Endothelial cell of umbilical vein (primary cell): ENCODE measurements at regions not wholly inside any gene's neighbourhood (a gene's known extent, or its start where the extent isn't known, plus 50 kb on each side); places are given as distances from the start of the nearest gene placed in this dataset.

Source experiments
- BruUV-seq: library from RNA; stranded (reverse); fragments of 400-500 nt; replicated peaks from 2 replicates; lab custom pipeline; 2021; lab: Mats Ljungman, UMichigan
- CTCF ChIA-PET: fragments of 300-600, 350-600 bp; sonication (Branson Sonifier 250); formaldehyde crosslinking; loops from one replicate; lab custom pipeline; 2021; ENCODE audit warnings: antibody characterized with exemption, inconsistent platforms; lab: Charles Lee
- POLR2A ChIA-PET: fragments of 300-600, 350-600 bp; sonication (Branson Sonifier 250); formaldehyde crosslinking; loops from one replicate; lab custom pipeline; 2021; ENCODE audit warnings: antibody characterized with exemption, inconsistent platforms; lab: Charles Lee
- DNase-seq: peaks from one replicate; pipeline ENCODE4 v3.0.0-alpha.2; 2011; ENCODE audit warnings: low read depth, low spot score
- FAIRE-seq: peaks from 2 replicates; lab custom pipeline; 2011; peaks lifted over from hg19 to GRCh38; lab: Jason Lieb, UNC
- H2AFZ ChIP-seq: 2 replicates; pipeline ENCODE4 v1.6.0; 2012; ENCODE audit warnings: low read depth, low read length, control low read depth, inconsistent platforms
- H3K27ac ChIP-seq: 2 replicates; pipeline ENCODE4 v1.5.1; 2011; ENCODE audit warnings: low read depth, mild to moderate bottlenecking, control low read depth, low read length, moderate library complexity; ENCODE audit not compliant: insufficient read depth
- H3K27me3 ChIP-seq, 2 experiments: 2 replicates each; pipeline versions ENCODE4 v1.6.0 to v1.6.1; 2011; ENCODE audit warnings: low read length in 2 of 2, mixed read lengths in 1 of 2; ENCODE audit not compliant: control insufficient read depth in 2 of 2, insufficient read depth in 2 of 2
- H3K36me3 ChIP-seq, 2 experiments: 2 replicates in 1 of 2; 3 replicates in 1 of 2; pipeline ENCODE4 v1.5.1; 2011; ENCODE audit warnings: low read length in 2 of 2, mild to moderate bottlenecking in 1 of 2, moderate library complexity in 1 of 2; ENCODE audit not compliant: control insufficient read depth in 2 of 2, insufficient read depth in 2 of 2; ENCODE audit errors: extremely low read depth in 1 of 2
- H3K4me1 ChIP-seq: 3 replicates; pipeline ENCODE4 v1.5.1; 2011; ENCODE audit warnings: mild to moderate bottlenecking, low read length; ENCODE audit not compliant: control insufficient read depth, insufficient read depth; ENCODE audit errors: extremely low read depth
- H3K4me2 ChIP-seq: 2 replicates; pipeline ENCODE4 v1.6.1; 2011; ENCODE audit warnings: low read length, control low read depth, mixed read lengths; ENCODE audit not compliant: insufficient read depth
- H3K4me3 ChIP-seq, 3 experiments: fragments of 200-600 bp in 1 of 3; sonication (generic), shearing (Covaris generic) in 1 of 3; replicated peaks in 1 of 3; 2 replicates each; pipeline ENCODE4 v1.5.1; 2011 to 2016; ENCODE audit warnings: control low read depth in 3 of 3, low read length in 3 of 3, mild to moderate bottlenecking in 2 of 3, inconsistent platforms in 1 of 3, low read depth in 1 of 3, moderate library complexity in 1 of 3; ENCODE audit not compliant: insufficient read depth in 1 of 3
- H3K79me2 ChIP-seq: 2 replicates; pipeline ENCODE4 v1.6.0; 2012; ENCODE audit warnings: low read length, inconsistent platforms; ENCODE audit not compliant: control insufficient read depth, insufficient read depth
- H3K9ac ChIP-seq: replicated peaks from 2 replicates; pipeline ENCODE3; 2011; ENCODE audit warnings: low read length, control low read depth; ENCODE audit not compliant: insufficient read depth; ENCODE audit errors: extremely low read depth
- H3K9me1 ChIP-seq: replicated peaks from 3 replicates; pipeline ENCODE4 v1.6.0; 2011; ENCODE audit warnings: mild to moderate bottlenecking, low read length; ENCODE audit not compliant: control insufficient read depth, insufficient read depth; ENCODE audit errors: extremely low read depth
- H3K9me3 ChIP-seq: replicated peaks from 2 replicates; pipeline ENCODE4 v1.5.1; 2012; ENCODE audit warnings: low read length, inconsistent platforms; ENCODE audit not compliant: control insufficient read depth, insufficient read depth
- H4K20me1 ChIP-seq: replicated peaks from 2 replicates; pipeline ENCODE3; 2011; ENCODE audit warnings: mild to moderate bottlenecking, low read length; ENCODE audit not compliant: control insufficient read depth, insufficient read depth; ENCODE audit errors: extremely low read depth
- EZH2 ChIP-seq: IDR thresholded peaks from 2 replicates; pipeline ENCODE4 v1.6.1; 2012; ENCODE audit warnings: borderline replicate concordance, low read depth, mild to moderate bottlenecking, moderate library complexity, low read length, inconsistent platforms; ENCODE audit not compliant: severe bottlenecking
- FOS ChIP-seq: IDR thresholded peaks from 2 replicates; pipeline ENCODE4 v1.6.1; 2011; ENCODE audit warnings: mild to moderate bottlenecking, low read length, moderate library complexity, borderline replicate concordance; ENCODE audit not compliant: insufficient read depth
- GATA2 ChIP-seq: IDR thresholded peaks from 2 replicates; pipeline ENCODE4 v1.7.0; 2011; ENCODE audit warnings: low read depth, mild to moderate bottlenecking, moderate library complexity, mixed read lengths, low read length; ENCODE audit not compliant: insufficient read length, insufficient read depth
- JUN ChIP-seq: IDR thresholded peaks from 2 replicates; pipeline ENCODE4 v1.6.1; 2011; ENCODE audit warnings: borderline replicate concordance, low read depth; ENCODE audit not compliant: insufficient read length, insufficient read depth
- MYC ChIP-seq: IDR thresholded peaks from one replicate; pipeline ENCODE4 v1.6.1; 2011; ENCODE audit warnings: mild to moderate bottlenecking, low read depth, low read length
- POLR2A ChIP-seq: IDR thresholded peaks from 2 replicates; pipeline ENCODE4 v1.6.1; 2012; ENCODE audit warnings: low read depth, mild to moderate bottlenecking, control low read depth, low read length
- POLR2AphosphoS5 ChIP-seq: IDR thresholded peaks from 2 replicates; pipeline ENCODE4 v1.6.1; 2012; ENCODE audit warnings: low read depth, mild to moderate bottlenecking, control low read depth, low read length, moderate library complexity; ENCODE audit not compliant: insufficient read depth
- dilution Hi-C: fragments of 300-500 bp; cut with MboI; formaldehyde crosslinking; loops from one replicate; pipeline ENCODE4 v1.15.0; 2019; ENCODE audit warnings: low sequenced_read_pairs; ENCODE audit not compliant: extremely low pct_ligation_motif_present
- intact Hi-C: fragments of 100-400 bp; cut with micrococcal nuclease; formaldehyde crosslinking; loops from one replicate; pipeline ENCODE4 v1.10.0; 2022
- TF ChIP-seq, protein P1 (sequence below): IDR thresholded peaks from 2 replicates; pipeline ENCODE4 v1.6.1; 2011; ENCODE audit not compliant: insufficient read depth, insufficient read length
- TF ChIP-seq, protein P2 (sequence below), 2 donors: IDR thresholded peaks; 1 replicate in 1 of 2; 2 replicates in 1 of 2; pipeline ENCODE4 v1.5.1; 2011; ENCODE audit warnings: low read length in 2 of 2, mild to moderate bottlenecking in 2 of 2, moderate library complexity in 2 of 2, control low read depth in 1 of 2, inconsistent platforms in 1 of 2, low read depth in 1 of 2; ENCODE audit not compliant: insufficient read depth in 1 of 2; ENCODE audit errors: extremely low read depth in 1 of 2

DNA sequence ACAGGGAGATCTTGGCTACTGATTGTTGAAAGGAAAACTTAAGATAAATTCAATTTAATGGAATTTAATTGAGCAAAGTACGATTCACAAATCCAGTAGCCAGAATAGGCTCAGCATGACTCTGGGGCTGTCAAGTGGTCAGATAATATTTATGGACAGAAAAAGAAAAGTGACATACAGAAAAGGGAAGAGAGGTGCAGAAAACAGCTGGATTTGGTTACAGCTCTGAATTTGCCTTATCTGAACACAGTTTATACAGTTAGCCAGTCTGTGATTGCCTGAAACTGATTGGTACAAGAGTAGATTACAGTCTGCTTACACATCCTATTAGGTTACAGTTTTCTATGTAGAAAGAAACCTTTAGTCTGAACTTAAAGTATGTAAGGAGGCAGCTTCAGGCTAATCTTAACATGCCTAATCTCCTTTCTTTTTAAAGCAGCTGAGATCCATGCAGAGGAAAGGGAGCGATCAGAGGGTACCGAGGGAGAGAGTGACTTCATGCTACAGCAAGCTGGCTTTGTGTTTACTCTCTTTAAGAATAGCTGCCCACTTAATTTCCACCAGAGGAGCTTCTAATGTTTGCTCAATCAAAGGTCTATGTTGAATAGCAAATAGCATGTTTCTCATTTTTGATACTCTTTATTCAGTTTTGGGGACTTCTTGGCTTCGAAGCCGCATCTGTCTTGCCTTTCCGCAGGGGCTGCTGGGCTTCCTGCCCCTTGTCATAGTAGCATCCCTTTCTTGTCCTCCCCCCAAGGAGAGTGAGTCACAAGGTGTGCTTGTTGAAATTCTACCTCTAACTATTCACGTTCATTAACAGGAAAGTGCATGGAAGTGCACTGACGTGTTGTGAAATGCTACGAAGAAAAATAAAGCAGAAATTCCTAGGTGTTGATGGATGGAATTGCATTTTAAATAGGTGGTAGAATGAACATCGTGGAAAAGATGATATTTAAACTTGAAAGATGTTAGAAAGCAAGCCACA lies 761.2 kb downstream of the TAF11L14 start:
- Histone ChIP-seq H3K4me1 (no peaks in the 10 kb centered on the region), H3K9me3 (no peaks in the 10 kb centered on the region), H3K79me2 (no peaks in the 10 kb centered on the region), H3K9me1 (no peaks in the 10 kb centered on the region), H4K20me1 (no peaks in the 10 kb centered on the region), H3K4me3 (no peak overlapping the region), H3K27ac (no peak overlapping the region), H3K9ac (no peak overlapping the region), H2AFZ (no peak overlapping the region), H3K27me3 (no peaks in the 10 kb centered on the region), H3K36me3 (no peaks in the 10 kb centered on the region), H3K4me2 (no peak overlapping the region)
- no peak for DNase-seq
- FAIRE-seq = no peak
- TF ChIP-seq EZH2 = no peak
- TF ChIP-seq GATA2 = no peak
- TF ChIP-seq POLR2AphosphoS5 = no peak
- TF ChIP-seq POLR2A = no peak
- TF ChIP-seq MYC = no peak
- TF ChIP-seq, protein P1, sequence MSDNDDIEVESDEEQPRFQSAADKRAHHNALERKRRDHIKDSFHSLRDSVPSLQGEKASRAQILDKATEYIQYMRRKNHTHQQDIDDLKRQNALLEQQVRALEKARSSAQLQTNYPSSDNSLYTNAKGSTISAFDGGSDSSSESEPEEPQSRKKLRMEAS = no peak
- TF ChIP-seq JUN = no peak
- TF ChIP-seq FOS = no peak
- TF ChIP-seq, protein P2, sequence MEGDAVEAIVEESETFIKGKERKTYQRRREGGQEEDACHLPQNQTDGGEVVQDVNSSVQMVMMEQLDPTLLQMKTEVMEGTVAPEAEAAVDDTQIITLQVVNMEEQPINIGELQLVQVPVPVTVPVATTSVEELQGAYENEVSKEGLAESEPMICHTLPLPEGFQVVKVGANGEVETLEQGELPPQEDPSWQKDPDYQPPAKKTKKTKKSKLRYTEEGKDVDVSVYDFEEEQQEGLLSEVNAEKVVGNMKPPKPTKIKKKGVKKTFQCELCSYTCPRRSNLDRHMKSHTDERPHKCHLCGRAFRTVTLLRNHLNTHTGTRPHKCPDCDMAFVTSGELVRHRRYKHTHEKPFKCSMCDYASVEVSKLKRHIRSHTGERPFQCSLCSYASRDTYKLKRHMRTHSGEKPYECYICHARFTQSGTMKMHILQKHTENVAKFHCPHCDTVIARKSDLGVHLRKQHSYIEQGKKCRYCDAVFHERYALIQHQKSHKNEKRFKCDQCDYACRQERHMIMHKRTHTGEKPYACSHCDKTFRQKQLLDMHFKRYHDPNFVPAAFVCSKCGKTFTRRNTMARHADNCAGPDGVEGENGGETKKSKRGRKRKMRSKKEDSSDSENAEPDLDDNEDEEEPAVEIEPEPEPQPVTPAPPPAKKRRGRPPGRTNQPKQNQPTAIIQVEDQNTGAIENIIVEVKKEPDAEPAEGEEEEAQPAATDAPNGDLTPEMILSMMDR (IDR thresholded peaks at IDR 0.05; ENCODE audit: extremely low read depth in 1 of 2, insufficient read depth in 1 of 2, low read depth in 1 of 2, low read length in 2 of 2) = no peak
- BruUV-seq = no TSS peak
- ChIA-PET POLR2A (no interaction called here), CTCF (interaction anchor here (1.0 kb wide), 1 partner anchor 1213 kb away, joined by 6 read pairs; no protein-coding TSS in a partner anchor)
- dilution Hi-C loops = no loop called here
- intact Hi-C loops = loop anchor here (10.0 kb wide), 1 partner anchor 1209 kb away; no protein-coding TSS in a partner anchor
